Retinal pigment epithelial cell (primary cell): ENCODE measurements at regions not wholly inside any gene's neighbourhood (a gene's known extent, or its start where the extent isn't known, plus 50 kb on each side); places are given as distances from the start of the nearest gene placed in this dataset.

Experiments
- DNase-seq: peaks from one replicate; pipeline ENCODE4 v3.0.0-alpha.2; 2010; ENCODE audit warnings: low read depth
- H3K4me3 ChIP-seq: 2 replicates; pipeline ENCODE4 v1.5.1; 2011; ENCODE audit warnings: mild to moderate bottlenecking, low read length, control low read depth, moderate library complexity
- TF ChIP-seq, protein P1 (sequence below): conservative IDR thresholded peaks from 2 replicates; pipeline ENCODE4 v1.5.1; 2011; ENCODE audit warnings: low read depth, low read length, control low read depth, inconsistent platforms

DNA sequence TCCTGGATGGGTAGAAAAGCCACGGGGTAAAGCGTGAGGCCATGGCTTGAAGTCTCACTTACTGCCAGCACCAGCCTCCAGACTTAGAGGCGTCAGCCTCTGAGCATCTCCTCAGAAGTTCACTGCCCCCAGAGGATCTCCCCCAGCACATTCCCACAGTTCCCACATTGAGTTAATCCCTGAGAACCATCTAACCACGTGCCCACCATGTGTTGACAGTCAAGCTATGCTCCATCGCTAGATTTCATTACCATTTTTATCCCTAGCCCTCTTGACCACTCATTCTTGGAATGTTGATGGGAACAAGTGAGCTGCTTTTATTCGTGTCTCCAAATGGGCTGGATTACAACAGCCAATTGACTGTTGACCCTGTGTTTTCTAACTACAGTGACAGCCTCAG is 283.3 kb upstream of the IRX1 start:
- DNase-seq = no peak
- H3K4me3 ChIP-seq = no peak overlapping the region
- TF ChIP-seq, protein P1, sequence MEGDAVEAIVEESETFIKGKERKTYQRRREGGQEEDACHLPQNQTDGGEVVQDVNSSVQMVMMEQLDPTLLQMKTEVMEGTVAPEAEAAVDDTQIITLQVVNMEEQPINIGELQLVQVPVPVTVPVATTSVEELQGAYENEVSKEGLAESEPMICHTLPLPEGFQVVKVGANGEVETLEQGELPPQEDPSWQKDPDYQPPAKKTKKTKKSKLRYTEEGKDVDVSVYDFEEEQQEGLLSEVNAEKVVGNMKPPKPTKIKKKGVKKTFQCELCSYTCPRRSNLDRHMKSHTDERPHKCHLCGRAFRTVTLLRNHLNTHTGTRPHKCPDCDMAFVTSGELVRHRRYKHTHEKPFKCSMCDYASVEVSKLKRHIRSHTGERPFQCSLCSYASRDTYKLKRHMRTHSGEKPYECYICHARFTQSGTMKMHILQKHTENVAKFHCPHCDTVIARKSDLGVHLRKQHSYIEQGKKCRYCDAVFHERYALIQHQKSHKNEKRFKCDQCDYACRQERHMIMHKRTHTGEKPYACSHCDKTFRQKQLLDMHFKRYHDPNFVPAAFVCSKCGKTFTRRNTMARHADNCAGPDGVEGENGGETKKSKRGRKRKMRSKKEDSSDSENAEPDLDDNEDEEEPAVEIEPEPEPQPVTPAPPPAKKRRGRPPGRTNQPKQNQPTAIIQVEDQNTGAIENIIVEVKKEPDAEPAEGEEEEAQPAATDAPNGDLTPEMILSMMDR = no peak

DNA sequence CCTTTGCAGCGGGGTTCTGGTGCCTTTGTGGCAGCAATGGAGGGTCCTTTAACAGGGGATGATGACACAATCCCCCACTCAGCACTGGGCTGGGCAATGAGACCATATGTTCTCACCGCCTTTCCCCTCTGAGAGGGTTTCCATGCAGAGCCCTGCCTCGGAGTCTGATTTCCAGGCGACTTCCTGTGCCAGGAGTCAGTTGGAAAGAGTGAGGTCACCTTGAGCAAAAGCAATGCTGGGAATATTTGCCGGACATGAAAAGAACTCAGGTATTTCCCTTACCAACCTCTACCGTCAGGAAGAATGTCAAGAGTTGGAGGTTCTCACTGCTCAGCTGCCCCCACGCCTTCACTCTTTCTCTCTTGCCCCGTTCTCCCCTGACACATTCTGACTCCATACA is 284.2 kb upstream of the IRX1 start:
- no peak overlapping the region for H3K4me3 ChIP-seq
- DNase-seq = no peak
- TF ChIP-seq, protein P1 = no peak

DNA sequence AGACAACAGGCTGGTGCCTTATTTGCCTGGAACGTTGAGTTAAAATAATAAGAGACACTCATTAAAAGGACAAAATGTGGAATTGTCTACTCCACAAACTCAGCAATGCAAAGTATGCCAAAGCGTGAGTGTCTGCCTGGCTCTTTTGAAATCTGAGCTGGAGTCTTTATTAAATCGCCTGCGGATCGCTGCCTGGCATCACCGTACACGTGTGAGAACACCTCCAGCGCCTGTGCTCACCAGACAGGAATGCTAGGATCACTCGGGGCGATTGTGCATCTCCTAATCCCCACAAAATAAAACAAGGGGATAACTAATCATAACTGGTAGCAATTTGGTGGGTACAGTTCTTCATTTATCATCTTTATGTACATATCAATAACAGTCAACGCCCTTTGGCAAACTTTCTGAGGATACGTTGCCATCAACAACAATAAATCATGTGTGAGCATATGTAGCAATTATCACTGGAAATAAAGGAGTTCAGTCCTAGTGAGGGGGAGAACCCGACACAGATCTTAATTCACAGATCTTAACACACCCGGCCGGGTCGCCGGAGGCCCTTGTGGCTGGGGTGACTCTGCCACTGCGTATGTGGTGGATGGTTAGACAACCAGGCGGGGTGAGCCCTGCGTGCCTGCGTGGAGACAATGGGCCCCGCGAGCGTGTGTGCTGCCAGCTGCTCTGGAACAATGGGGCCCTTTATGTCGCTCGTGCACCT is 284.9 kb upstream of the IRX1 start:
- DNase-seq = peak; percentile 64
- no peak overlapping the region for H3K4me3 ChIP-seq
- TF ChIP-seq, protein P1 = no peak

DNA sequence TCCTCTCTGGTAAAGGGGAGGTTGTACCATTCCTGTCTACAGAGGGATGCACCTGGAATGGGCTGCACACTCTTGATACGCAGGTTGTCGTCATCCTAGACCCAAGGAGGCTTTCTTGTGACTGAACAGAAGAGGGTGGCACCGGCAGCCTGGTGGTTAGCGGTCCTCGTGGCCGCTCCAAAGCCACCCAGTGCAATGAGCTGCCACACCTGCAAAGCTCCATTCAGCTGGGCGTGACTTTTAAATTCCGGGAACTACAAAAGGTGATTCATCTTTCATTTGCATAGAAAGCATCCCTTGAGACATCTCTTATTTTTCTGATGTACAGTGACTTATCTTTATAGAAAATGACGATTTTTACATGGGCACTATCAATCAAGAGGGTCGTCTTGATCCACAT is 286.1 kb upstream of the IRX1 start:
- TF ChIP-seq, protein P1 = no peak
- DNase-seq = no peak
- H3K4me3 ChIP-seq = no peak overlapping the region

DNA sequence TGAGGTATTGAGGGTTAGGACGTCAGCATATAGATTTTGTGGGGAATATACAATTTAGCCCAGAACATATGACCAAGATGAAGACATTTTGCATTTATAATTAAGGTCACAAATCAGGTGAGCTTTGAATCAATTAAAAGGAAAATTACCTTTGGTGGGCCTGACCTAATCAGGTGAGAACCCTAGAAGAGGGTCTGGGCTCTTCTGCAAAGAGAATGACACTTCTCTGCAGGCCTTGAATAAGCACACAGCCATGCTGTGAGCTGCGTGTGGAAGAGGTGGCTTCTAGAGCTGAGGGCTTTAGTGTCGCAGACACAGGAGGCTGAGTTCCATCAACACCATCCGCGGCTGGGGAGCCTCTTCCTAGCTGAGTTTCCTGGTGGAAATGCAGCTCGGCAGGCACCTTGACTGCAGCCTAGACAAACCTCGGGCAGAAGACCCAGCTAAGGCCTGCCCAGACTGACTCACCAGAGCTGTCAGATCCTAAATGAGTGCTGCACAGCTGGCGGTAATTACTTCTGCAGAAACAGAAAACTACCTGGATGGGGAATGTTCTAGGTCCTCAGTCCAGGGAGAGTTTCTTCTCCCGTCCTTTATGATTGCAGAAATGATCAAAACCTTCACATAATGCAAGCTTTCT is 287.5 kb upstream of the IRX1 start:
- TF ChIP-seq, protein P1 = no peak
- no peak overlapping the region for H3K4me3 ChIP-seq
- no peak for DNase-seq

DNA sequence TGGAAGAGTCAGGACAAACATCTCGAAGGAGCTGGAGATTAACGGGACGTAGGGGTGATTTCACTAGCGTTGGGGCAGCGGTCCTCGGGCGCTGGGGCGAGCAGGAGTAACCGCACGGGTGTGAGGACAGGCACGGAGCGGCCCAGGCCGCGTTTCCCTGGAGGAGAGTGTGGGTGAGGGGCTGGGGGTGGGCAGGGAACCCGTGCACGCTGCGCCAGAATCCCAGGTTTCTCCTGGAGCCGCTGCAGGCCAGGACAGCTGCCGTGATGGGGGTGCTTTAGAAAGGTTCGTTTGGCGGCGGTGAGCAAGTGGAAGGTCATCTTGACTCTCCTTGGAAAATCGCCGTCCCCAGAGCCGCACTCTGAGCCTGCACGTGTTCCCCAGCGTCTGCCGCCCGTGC is 290.2 kb upstream of the IRX1 start:
- no peak for DNase-seq
- TF ChIP-seq, protein P1 = no peak
- no peak overlapping the region for H3K4me3 ChIP-seq

DNA sequence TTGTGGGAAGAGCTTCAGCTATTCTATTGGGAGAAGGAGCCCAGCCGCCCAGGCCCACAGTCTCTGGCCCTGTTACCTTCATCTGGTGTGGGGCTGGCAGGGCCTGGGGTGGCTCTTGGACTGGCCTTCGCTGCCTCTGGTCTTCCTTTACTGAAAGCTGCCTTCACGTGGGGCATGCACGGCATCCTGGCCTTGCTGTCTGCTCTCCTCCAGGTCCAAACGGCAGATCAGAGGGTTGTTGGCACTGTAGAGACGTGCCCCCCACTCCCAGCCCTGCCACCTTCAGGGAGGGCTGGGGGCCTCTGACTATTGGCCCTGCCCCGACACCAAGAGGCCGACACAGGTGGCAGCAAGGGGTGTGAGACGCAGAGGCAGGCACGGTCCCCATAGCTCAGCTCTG is 291.3 kb upstream of the IRX1 start:
- no peak for DNase-seq
- TF ChIP-seq, protein P1 = no peak
- no peak overlapping the region for H3K4me3 ChIP-seq
